GM19452 (cell line): ENCODE measurements at regions not wholly inside any gene's neighbourhood (a gene's known extent, or its start where the extent isn't known, plus 50 kb on each side); places are given as distances from the start of the nearest gene placed in this dataset.

ENCODE experiments used
- ATAC-seq: cut with Tn5 transposase; IDR thresholded peaks from one replicate; pipeline ENCODE4 v1.9.1; 2021; ENCODE audit not compliant: unreplicated experiment

DNA sequence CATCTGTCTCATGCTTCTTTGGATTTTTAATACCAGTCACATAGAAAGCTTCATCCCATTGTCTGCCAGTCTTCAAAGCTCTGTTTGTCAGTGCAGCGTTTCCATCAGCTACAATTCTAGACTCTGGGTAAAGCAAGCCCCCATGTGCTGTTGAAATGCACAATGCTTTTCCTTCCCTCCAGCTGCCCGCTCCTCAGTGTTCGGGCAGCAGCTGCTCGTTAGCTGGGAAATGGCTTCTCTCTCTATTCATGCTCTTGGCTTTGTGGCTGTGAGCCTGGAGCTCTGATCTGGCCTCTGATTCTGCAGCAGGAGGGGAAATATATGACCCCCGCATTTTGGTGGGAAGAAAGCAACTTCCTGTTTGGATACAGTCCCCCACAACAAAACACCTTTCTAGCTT, 213.0 kb upstream of the CDYL start:
- ATAC-seq, result no peak

DNA sequence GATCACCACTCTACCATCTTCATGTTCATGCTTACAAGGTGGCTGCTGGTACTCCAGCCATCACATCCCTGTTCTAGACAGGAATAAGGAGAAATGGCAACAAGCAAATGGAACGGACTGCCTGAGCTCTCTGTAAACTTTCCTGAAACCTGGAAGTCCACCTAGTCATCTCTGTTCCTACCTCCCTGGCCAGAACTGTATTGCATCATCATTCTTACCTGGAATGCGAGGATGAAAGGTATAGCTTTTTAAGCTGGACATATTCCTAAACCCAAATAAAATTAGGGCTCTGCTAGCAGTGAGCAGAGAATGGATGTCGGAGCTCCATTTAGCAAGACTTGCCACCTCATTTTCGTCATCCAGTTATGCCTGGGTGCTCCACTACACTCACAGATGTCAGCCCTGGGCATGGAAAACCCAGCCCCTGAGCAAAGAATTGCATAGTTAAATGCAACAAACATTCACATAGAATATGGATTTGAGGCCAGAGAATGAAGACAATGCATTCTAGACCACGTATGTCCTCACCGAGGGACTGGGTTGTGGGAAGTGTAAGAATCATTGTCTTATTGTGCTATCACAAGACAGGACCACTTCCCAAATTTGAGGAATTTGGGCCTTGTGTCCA, 214.3 kb upstream of the CDYL start:
- ATAC-seq, result no peak

DNA sequence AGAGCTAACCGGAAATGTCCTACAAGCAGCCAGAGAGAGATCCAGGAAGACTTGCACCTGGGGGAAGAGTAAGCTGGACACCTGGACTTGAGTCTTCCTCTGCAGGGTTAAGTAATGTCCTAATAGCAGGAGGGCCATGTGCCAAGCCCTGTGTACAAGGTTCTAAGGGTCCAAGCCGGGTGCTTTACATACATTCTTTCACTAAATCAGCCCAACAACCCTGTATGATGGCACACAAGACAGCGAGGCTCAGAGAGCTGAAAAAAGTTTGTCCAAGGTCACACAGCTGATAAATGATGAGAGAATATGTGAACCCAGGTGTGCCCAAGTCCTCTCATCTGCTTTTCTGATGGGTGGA, 215.1 kb upstream of the CDYL start:
- ATAC-seq, result no peak

DNA sequence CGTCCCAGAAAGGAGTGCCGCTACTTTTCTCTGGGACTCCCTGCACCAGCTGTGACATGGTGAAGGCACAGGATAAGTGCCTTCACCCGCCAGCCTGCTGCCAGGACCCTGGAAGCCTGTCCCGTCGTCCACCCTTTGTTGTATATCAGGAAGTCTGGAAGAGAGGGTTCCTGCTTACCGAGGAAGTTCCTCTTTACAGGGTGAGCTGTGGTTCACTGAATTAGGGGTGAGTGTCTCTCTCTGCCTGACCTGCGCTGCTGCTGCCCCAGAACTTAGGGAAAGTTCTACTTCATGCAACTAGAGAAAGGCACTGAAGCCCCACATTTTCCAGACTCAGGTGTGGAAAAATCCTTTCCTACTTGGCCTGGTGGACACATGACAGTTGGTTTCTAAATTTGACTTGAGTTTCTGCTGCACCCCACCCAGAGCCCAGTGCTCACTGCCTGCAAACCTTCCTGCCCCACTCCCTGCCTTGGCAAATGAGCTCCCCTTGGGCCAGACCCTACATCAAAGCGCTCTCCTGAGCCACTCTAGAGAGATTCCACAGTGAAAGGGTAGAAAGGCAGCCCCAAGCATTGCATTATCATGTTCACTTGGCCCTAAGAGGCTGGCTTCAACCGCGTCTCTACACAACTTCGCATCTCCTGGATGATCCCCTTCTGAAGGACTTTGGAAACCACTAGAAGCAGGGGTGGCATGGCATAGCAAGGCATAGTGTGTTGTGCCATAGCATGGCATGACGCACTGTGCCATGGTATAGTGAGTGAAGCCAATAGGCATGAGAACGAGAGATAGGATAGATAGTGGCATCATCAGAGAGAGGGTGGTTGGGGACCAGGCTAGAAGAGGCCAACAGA, 215.8 kb upstream of the CDYL start:
- no peak for ATAC-seq

GRCh38 chr6:4559281-4559875, 216.8 kb upstream of the CDYL start:
- ATAC-seq, result no peak

GRCh38 chr6:4554645-4555044, 221.6 kb upstream of the CDYL start:
- no peak for ATAC-seq

DNA sequence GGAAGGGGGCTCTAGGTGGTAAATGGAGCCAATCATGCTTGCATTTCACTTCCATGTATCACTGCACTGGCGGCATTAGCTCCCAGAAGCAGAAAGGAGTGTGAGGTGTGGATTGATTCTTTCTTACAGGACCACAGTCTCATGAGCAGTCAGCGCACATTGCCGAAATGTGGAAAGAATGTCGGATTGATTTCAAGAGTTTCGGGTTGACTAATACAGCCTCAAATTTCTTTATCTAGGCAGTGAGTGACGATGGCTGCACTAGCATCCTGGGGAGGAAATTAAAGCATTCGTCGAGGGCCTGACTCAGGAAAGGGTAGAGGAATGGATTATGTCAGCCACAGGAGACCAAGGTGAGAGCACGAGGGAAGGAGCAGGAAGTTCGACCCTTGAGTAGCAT, 222.8 kb upstream of the CDYL start:
- ATAC-seq, result no peak

DNA sequence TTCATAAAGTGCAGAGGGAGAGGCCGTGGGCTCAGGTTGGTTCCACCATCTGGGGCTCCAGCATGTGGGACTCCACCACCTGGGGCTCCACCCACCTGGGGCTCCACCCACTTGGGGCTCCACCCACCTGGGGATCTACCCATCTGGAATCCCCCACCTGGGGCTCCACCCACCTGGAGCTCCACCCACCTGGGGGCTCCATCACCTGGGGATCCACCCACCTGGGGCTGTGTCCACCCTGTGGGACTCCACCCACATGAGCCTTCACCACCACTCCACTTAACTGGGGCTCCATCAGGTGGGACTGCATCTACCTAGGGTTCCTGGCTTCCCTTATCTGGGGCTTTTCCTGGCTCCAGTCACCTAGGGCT, 226.0 kb upstream of the CDYL start:
- no peak for ATAC-seq

DNA sequence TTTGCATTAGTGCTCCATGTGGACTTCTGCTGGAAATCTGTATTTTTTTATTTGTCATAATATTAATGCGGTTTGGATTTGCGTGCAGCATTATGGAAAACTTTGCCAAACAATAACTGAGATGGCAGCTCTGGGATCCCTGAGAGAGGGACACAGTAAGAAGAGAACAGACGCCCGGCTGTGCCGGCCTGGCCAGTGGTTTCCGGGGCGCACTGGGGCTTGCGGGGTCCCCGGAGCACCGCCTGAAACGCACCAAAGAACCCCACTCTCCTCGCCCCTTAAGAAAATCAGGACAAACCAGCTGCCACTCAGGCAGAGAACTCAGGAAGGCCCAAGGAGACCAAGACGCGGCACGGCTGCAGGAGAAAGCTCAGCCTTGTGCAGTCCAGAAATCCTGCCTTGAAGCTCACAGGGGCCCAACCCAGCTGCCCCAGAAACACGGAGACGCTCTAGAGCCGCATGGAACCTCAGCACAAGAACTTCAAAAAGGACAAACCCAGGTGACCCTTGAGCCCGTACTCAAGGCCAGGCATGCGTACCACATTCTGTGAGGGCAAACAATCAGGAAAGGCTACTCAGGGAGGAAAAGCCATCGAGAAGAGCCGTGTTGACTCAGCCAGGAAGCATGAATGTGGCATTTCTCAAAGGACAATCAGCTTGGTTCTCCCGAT, 226.5 kb upstream of the CDYL start:
- ATAC-seq, result no peak

GRCh38 chr6:4545893-4546292, 230.3 kb upstream of the CDYL start:
- ATAC-seq, result no peak

- no peak for ATAC-seq
These were observed 232.6 kb upstream of the CDYL start for GRCh38 chr6:4543596-4543995.

GRCh38 chr6:4533576-4533975, 242.6 kb upstream of the CDYL start:
- no peak for ATAC-seq

DNA sequence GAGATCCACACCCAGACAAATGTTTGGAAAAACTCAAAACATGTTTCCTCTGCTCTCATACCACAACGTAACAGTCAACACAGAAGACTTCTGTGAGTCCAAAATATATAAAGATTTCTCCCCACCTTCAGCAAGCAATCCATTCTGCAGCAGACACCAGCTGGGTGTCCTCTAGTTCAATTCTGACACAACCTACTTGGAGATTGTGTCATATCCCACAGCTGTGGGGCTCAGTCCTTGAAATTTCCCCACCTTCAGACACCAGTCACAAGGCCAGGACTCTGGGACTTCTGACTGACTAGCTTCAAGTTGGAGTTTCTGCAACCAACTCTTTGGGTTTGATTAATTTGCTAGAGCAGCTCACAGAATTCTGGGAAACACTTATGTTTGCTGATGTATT, 244.8 kb upstream of the CDYL start:
- no peak for ATAC-seq

DNA sequence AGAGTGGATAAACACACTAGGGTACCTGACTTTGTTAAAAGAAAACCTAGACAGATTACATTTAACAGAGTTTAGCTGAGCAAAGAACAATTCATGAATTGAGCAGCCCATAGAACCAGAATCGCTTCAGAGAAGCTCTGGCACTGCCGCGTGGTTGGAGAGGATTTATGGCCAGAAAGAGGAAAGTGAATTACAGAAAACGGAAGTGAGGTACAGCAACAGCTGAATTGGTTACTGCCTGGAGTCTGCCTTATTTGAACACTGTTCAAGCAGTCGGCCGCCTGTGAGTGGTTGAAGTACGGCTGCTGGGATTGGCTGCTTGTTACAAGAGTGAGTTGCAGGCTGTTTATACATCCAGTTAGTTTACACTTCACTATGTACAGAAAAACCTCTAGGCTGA, 253.8 kb upstream of the CDYL start:
- ATAC-seq, result no peak

DNA sequence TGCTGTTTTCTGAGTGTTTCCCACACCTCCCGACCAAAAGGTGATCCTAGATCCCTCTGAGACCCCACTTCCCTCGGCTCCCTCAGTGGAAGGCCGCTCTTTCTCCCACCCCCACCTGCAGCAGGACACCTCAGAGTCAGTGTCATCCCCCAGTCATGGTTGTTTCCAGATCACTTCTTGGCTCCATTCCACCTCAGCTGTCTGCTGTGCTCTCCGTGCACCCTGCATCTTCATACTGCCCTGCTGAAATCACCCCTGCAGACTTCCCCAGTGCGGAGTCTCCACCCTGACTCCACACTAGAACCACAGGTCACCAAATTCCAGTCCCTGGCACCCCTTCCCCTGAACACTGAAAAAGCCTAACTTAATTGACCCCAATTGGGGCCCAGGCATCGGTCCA, 255.1 kb upstream of the CDYL start:
- ATAC-seq, result no peak

GRCh38 chr6:4518506-4518905, 257.7 kb upstream of the CDYL start:
- no peak for ATAC-seq

DNA sequence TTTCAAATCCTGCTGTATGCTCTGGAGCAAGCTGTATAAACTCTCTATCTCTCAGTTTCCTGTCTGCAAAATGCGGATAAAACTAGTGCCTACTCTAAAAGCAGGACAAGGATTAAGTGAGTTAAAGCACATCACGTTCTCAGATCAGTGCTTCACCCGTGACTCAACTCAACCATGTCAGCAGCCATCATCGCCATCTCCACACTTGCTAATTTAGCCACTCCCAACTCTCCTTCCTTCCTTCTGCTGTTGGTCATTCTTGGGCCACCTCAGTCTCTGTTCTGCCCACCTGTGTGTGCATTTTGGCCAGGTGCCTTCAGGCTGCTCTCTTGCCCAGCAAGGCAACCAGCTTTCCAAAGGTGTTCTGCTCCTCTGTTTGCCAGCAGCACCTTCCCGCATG, 260.0 kb upstream of the CDYL start:
- no peak for ATAC-seq

- ATAC-seq, result no peak
These were observed 262.6 kb upstream of the CDYL start for GRCh38 chr6:4513561-4513960.

GRCh38 chr6:4512051-4512471, 264.1 kb upstream of the CDYL start:
- ATAC-seq, result no peak

GRCh38 chr6:4511641-4512020, 264.6 kb upstream of the CDYL start:
- ATAC-seq, result no peak

- no peak for ATAC-seq
These were observed 265.1 kb upstream of the CDYL start for GRCh38 chr6:4510906-4511640.
